Right atrium auricular region (tissue), 2 donors: ENCODE measurements at regions not wholly inside any gene's neighbourhood (a gene's known extent, or its start where the extent isn't known, plus 50 kb on each side); places are given as distances from the start of the nearest gene placed in this dataset.

Experiments
- DNase-seq: peaks from one replicate; pipeline ENCODE4 v3.0.0-alpha.2; 2019; ENCODE audit warnings: low spot score
- H3K27ac ChIP-seq, 2 donors: fragments of 200-600 bp; sonication (generic); 1 replicate in 1 of 2; 2 replicates in 1 of 2; pipeline ENCODE4 v1.5.1; 2016 to 2019
- H3K27me3 ChIP-seq, 2 donors: fragments of 200-600 bp; sonication (generic); one replicate each; pipeline versions ENCODE4 v1.5.1 to v1.6.0; 2017 to 2019
- H3K36me3 ChIP-seq: fragments of 200-600 bp; sonication (generic); one replicate; pipeline ENCODE4 v1.5.1; 2016
- H3K4me1 ChIP-seq, 2 donors: fragments of 200-600 bp; sonication (generic); one replicate each; pipeline versions ENCODE4 v1.5.1 to v1.6.0; 2017 to 2019
- H3K4me3 ChIP-seq, 2 donors: fragments of 200-600 bp; sonication (generic); 1 replicate in 1 of 2; 2 replicates in 1 of 2; pipeline ENCODE4 v1.5.1; 2017 to 2019; ENCODE audit warnings: mild to moderate bottlenecking in 1 of 2, moderate library complexity in 1 of 2
- H3K9me3 ChIP-seq, 2 donors: fragments of 200-600 bp; sonication (generic); one replicate each; pipeline ENCODE4 v1.5.1; 2019
- TF ChIP-seq, protein P1 (sequence below), 2 donors: fragments of 200-600 bp; sonication (generic); IDR thresholded peaks; one replicate each; pipeline ENCODE4 v1.5.1; 2019; ENCODE audit warnings: antibody characterized with exemption in 2 of 2

DNA sequence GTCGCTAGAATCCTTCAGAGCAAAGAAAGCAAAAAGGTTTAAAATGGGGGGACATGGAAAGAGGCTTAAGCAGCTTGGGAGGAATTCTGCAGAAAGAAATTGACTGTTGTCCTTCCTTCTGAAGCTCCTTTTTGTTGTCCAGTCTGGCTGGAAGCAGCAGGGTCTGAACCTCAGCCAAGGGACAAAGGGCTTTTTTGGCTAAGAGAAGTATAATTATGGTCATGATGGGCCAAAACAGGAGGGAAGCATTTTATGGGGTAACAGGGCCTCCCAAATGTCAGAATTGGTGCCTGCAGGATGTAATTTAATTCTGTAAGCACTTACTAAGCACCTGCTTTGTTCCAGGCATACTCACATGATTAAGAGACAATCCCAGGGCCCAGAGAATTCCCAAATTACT lies 74.2 kb upstream of the CPEB2 start:
- DNase-seq = no peak
- TF ChIP-seq, protein P1, sequence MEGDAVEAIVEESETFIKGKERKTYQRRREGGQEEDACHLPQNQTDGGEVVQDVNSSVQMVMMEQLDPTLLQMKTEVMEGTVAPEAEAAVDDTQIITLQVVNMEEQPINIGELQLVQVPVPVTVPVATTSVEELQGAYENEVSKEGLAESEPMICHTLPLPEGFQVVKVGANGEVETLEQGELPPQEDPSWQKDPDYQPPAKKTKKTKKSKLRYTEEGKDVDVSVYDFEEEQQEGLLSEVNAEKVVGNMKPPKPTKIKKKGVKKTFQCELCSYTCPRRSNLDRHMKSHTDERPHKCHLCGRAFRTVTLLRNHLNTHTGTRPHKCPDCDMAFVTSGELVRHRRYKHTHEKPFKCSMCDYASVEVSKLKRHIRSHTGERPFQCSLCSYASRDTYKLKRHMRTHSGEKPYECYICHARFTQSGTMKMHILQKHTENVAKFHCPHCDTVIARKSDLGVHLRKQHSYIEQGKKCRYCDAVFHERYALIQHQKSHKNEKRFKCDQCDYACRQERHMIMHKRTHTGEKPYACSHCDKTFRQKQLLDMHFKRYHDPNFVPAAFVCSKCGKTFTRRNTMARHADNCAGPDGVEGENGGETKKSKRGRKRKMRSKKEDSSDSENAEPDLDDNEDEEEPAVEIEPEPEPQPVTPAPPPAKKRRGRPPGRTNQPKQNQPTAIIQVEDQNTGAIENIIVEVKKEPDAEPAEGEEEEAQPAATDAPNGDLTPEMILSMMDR (IDR thresholded peaks at IDR 0.05) = no peak
- Histone ChIP-seq H3K36me3 (no peaks in the 10 kb centered on the region), H3K4me3 (no peak overlapping the region), H3K27ac (no peak overlapping the region), H3K9me3 (no peaks in the 10 kb centered on the region), H3K27me3 (no peaks in the 10 kb centered on the region), H3K4me1 (no peaks in the 10 kb centered on the region)

DNA sequence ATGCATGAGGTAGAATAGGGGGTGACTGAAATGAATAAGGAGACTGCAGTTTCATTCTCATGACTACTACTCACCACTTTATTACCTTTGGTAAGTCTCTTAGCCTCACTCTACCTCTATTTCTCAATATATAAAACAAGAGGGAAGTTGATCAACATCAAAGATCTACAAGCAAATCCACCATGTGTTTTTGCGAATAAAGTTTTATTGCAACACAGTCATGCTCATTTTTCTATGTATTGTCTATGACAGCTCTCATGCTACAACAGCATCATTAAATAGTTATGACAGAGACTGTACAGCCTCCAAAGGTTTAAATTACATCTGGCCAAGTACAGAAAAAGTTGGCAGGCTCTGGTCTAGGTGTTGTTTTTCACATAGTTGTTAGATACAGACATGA lies 72.6 kb upstream of the CPEB2 start:
- Histone ChIP-seq H3K4me1 (no peaks in the 10 kb centered on the region), H3K36me3 (no peaks in the 10 kb centered on the region), H3K27ac (no peak overlapping the region), H3K27me3 (no peaks in the 10 kb centered on the region), H3K4me3 (no peak overlapping the region), H3K9me3 (no peaks in the 10 kb centered on the region)
- TF ChIP-seq, protein P1 (IDR thresholded peaks at IDR 0.05) = no peak
- DNase-seq = no peak

DNA sequence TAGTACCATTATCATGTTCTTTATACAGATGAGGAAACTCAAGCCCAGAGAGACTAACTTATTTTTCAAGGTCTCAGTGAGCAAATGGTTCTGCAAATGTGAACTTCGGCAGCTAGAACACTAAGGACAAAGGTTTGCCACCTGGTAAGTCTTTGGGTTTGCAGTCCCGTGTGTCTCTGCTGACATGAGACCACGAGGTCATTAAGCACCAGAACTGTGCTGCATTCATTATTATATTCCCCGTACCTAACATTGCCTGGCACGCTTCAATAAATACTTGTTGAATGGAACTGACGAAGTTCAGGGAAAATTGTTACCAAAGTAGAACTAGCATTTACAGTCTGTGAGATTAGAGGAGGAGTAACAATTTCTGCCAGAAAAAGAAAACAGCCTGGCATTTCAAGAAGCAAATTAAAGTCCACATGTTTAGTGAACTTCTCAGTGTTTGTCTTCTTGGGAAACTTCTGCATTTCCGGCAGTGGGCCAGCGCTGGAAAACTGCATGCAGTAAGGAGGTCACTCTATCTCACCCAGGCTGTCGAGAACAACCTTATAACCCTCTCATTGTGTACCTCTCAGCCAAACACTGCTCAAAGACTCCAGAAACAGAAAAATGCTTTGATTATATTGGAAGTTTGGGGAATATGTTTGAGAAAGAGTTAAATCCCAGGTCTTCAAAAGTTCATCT lies 67.4 kb upstream of the CPEB2 start:
- TF ChIP-seq, protein P1 (IDR thresholded peaks at IDR 0.05) = no peak
- DNase-seq = no peak
- H3K4me3 ChIP-seq = no peak overlapping the region
- H3K36me3 ChIP-seq = no peaks in the 10 kb centered on the region
- no peaks in the 10 kb centered on the region for H3K9me3 ChIP-seq
- H3K4me1 ChIP-seq = no peaks in the 10 kb centered on the region
- no peak overlapping the region for H3K27ac ChIP-seq
- no peaks in the 10 kb centered on the region for H3K27me3 ChIP-seq

DNA sequence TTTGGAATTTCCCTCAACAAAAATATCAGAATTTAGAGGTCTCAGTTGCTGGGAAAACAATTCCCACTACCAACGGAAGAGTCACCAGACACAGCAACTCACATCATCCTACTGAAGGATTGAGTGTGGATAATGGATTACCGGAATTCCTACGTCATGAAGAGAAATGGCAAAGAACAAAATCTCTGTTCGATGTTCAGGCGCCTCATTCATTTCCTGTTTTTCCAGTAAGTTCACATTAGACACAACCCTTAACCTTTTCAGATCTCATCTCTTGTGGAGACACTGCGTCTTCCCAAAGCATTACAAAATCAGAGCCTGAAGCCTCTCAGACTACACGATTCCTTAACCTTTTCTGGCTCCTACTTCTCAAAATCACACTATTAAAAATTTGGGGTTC lies 58.5 kb upstream of the CPEB2 start:
- H3K4me3 ChIP-seq = no peak overlapping the region
- TF ChIP-seq, protein P1 (IDR thresholded peaks at IDR 0.05) = no peak
- H3K27me3 ChIP-seq = no peaks in the 10 kb centered on the region
- no peaks in the 10 kb centered on the region for H3K36me3 ChIP-seq
- no peaks in the 10 kb centered on the region for H3K4me1 ChIP-seq
- no peaks in the 10 kb centered on the region for H3K9me3 ChIP-seq
- H3K27ac ChIP-seq = no peak overlapping the region
- no peak for DNase-seq

DNA sequence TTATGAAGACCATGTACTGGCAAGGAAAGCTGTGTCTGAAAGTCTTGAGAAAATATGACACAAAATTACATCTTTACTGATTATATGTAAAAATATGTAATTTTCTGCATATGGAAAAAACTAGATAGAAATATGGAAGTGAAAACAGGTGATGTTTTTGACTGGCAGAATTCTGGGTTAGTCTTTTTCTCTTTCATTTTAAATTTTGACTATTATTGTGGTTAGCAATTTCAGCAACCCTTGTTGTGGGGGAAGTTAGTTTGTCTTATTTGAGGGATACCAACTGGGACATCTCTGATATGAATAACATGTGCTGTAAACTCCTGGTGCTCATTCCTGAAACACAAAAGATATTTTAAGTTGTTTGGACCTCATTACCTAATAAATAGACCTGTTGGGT lies 49.9 kb upstream of the CPEB2 start:
- Histone ChIP-seq H3K27me3 (no peaks in the 10 kb centered on the region), H3K36me3 (no peaks in the 10 kb centered on the region), H3K9me3 (no peaks in the 10 kb centered on the region), H3K4me3 (no peak overlapping the region), H3K4me1 (no peaks in the 10 kb centered on the region), H3K27ac (no peak overlapping the region)
- TF ChIP-seq, protein P1 (IDR thresholded peaks at IDR 0.05) = no peak
- no peak for DNase-seq
